Fibroblast of mammary gland (primary cell): ENCODE measurements at regions not wholly inside any gene's neighbourhood (a gene's known extent, or its start where the extent isn't known, plus 50 kb on each side); places are given as distances from the start of the nearest gene placed in this dataset.

Experiments used
- DNase-seq: peaks from one replicate; pipeline ENCODE4 v3.0.0-alpha.2; 2010; ENCODE audit warnings: low read depth
- H3K4me3 ChIP-seq: 2 replicates; pipeline ENCODE4 v1.5.1; 2011; ENCODE audit warnings: low read depth, mild to moderate bottlenecking, low read length, moderate library complexity; ENCODE audit not compliant: control insufficient read depth
- TF ChIP-seq, protein P1 (sequence below): conservative IDR thresholded peaks from 2 replicates; pipeline ENCODE4 v1.5.1; 2011; ENCODE audit warnings: low read depth, low read length, inconsistent platforms; ENCODE audit not compliant: control insufficient read depth, insufficient read depth

DNA sequence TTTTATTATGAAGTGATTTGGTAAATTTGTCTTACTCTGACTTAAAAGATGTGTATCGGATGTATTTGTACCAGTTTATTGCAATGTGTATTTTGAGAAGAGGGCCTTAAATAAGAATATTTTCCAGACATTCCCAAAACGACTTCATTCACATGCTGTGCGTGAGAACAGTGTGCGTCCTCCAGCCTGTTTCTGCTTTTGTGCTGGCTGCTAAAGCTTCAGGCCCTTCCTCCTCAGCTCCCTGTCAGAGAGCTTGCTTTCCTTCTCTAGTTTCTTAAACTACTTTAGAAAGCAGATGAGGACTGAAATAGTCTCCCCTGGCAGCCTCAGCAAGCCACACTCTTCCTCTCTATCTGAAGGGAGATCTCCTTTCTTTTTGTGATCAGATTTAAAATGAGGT, 157.8 kb downstream of the SAMD5 start:
- TF ChIP-seq, protein P1, sequence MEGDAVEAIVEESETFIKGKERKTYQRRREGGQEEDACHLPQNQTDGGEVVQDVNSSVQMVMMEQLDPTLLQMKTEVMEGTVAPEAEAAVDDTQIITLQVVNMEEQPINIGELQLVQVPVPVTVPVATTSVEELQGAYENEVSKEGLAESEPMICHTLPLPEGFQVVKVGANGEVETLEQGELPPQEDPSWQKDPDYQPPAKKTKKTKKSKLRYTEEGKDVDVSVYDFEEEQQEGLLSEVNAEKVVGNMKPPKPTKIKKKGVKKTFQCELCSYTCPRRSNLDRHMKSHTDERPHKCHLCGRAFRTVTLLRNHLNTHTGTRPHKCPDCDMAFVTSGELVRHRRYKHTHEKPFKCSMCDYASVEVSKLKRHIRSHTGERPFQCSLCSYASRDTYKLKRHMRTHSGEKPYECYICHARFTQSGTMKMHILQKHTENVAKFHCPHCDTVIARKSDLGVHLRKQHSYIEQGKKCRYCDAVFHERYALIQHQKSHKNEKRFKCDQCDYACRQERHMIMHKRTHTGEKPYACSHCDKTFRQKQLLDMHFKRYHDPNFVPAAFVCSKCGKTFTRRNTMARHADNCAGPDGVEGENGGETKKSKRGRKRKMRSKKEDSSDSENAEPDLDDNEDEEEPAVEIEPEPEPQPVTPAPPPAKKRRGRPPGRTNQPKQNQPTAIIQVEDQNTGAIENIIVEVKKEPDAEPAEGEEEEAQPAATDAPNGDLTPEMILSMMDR, result no peak
- H3K4me3 ChIP-seq, result no peak overlapping the region
- no peak for DNase-seq

DNA sequence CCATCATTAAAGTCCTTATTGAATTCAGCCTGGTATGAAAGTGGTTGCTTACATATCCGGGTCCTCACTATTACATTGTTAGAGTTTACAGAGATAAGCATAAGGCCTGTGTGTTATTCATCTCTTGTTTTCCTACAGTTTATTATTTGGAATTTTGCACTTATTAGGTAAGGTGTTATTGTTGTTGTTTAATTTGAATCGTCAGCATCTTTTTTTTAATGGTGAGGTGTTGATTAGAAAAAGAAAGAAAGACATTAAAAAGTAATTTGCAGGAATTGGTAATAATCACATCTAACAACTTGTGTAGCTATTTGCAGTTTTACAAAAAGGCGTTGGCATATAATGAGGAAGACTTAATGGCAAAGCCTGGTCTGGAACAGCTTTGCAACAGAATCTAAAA, 158.6 kb downstream of the SAMD5 start:
- TF ChIP-seq, protein P1, result no peak

DNA sequence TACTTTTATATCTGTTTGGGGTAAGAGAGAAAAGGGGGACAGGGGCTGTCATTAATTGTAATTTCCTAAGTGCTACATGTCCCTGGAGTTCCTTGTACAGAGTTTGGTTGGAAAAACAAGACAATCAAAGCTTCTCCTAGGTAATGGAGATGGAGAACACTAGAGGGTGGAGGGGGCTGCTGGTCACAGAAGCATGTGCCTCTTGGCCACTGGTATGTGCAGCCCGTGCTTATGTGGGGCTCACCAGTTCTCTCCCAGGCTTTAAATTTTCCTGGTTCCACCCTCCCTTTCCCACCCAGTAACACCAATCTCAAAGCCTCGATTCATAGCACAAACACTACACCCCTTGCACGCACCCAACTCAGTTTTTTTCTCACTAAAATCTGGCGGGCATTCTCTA, 165.6 kb downstream of the SAMD5 start:
- TF ChIP-seq, protein P1, result no peak
- H3K4me3 ChIP-seq, result no peak overlapping the region

More for the DNA sequence above, 158.6 kb downstream of the SAMD5 start:
- DNase-seq, result no peak
- H3K4me3 ChIP-seq, result no peak overlapping the region

DNA sequence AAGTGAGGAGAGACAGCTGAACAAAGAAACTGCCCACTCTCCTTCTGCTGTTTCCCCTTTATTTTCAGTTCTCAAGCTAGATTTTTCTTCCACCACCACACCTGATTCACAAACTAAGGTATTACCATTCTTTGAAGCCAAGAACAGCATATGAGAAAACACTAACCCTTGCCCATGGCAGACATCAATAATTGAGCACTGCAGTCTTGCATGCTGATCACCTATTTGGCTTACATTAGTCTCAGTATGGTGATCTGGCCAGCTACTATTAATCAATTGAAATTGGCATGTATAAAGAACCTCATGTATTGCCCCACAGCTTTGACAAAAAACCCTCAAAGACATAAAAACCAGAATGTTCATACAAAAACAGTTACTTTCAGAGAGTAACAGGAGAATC, 166.3 kb downstream of the SAMD5 start:
- TF ChIP-seq, protein P1, result no peak
- no peak for DNase-seq
- H3K4me3 ChIP-seq, result no peak overlapping the region

More for the DNA sequence above, 165.6 kb downstream of the SAMD5 start:
- no peak for DNase-seq

DNA sequence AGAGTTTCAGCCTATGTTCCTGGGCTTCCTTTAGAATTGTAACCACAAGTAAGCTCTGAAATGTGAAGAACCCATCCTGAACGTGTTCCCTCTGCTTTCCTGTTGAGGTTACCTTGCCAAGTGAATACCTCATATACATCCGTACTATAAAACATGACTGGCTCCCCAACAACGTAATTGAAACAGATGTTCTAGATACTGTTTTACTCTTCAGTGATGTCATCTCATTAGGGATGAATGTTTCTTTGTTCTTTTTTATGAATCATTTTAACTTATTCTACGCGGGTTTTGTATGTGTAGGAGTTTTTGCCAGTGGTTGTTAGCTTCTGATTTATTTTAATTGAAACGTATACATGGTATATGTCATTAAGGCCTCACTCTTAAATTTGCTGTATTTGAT, 166.8 kb downstream of the SAMD5 start:
- TF ChIP-seq, protein P1, result no peak
- DNase-seq, result peak; percentile 60
- H3K4me3 ChIP-seq, result no peak overlapping the region

DNA sequence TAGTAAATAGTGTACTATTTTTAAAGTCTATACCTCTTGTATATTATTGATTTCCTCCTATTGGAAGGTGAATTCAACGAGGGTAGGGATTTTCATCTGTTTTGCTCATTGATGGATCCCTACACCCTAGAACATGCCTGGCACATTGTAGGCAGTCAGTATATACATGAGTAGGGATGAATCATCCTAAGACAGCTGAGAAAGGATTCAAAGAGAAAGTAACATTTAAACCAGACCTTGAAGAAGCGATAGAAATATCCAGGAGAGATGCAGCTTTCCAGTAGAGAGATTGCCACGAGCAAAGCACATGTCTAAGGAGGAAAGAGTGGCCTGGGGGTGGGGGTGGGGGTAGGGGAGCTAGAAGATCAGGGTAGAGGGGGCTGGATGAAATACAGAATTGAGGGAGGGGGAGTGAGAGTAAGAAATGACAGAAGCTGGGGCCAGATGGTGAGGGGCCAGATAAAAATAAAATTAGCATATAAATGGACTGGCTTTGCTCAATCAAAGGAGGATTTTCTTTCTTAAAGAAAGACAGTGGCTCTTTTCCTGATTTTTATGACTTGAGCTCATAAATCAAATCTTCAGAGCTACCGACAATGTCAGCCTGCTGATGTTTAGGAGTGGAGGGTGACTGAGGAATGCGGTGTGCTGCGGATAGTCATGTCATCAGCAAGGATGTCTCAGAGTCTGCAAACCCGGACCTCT, 168.2 kb downstream of the SAMD5 start:
- DNase-seq, result peak; percentile 1
- TF ChIP-seq, protein P1, result no peak
- no peak overlapping the region for H3K4me3 ChIP-seq
